K562 (cell line): ENCODE measurements at regions not wholly inside any gene's neighbourhood (a gene's known extent, or its start where the extent isn't known, plus 50 kb on each side); places are given as distances from the start of the nearest gene placed in this dataset.

Source experiments
- BHLHE40 ChIP-seq: IDR thresholded peaks from 2 replicates; pipeline ENCODE4 v1.6.1; 2011; ENCODE audit warnings: low read length, improper control_type of control experiment
- CBFA2T2 ChIP-seq: fragments of 450-650 bp; conservative IDR thresholded peaks from 2 replicates; pipeline ENCODE4 v1.6.1; 2017; ENCODE audit warnings: mild to moderate bottlenecking
- CCNT2 ChIP-seq: IDR thresholded peaks from 2 replicates; pipeline ENCODE4 v1.6.1; 2011; ENCODE audit warnings: borderline replicate concordance, low read depth, mild to moderate bottlenecking, moderate library complexity, mixed read lengths, low read length; ENCODE audit not compliant: insufficient read length; ENCODE audit errors: extremely low read depth
- EP400 ChIP-seq: fragments of 450-650 bp; IDR thresholded peaks from 2 replicates; pipeline ENCODE4 v1.6.1; 2017; ENCODE audit warnings: antibody characterized with exemption, mild to moderate bottlenecking, moderate library complexity
- GABPA ChIP-seq: fragments of 200-800 bp; sonication (Bioruptor generic); conservative IDR thresholded peaks from 2 replicates; pipeline ENCODE4 v1.6.1; 2016; ENCODE audit warnings: low read depth, missing genetic modification characterization, missing compliant biosample characterization
- HDAC8 ChIP-seq: fragments of 450-650 bp; IDR thresholded peaks from 2 replicates; pipeline ENCODE4 v1.6.1; 2016; ENCODE audit warnings: mild to moderate bottlenecking, missing genetic modification characterization, moderate library complexity, missing compliant biosample characterization
- HEY1 ChIP-seq: fragments of 250-450 bp; sonication (Bioruptor Pico); IDR thresholded peaks from 2 replicates; pipeline ENCODE4 v1.5.0; 2020; ENCODE audit warnings: mild to moderate bottlenecking, moderate library complexity, borderline replicate concordance
- HNRNPH1 ChIP-seq: fragments of 200-400 bp; formaldehyde crosslinking; optimal IDR thresholded peaks from 2 replicates; pipeline ENCODE3; 2017; ENCODE audit warnings: low read depth, mild to moderate bottlenecking, low read length, moderate library complexity
- HNRNPUL1 ChIP-seq: fragments of 200-400 bp; formaldehyde crosslinking; IDR thresholded peaks from 2 replicates; pipeline ENCODE4 v1.6.1; 2017; ENCODE audit warnings: low read length
- MAFG ChIP-seq: fragments of 450-650 bp; conservative IDR thresholded peaks from 2 replicates; pipeline ENCODE4 v1.6.1; 2016; ENCODE audit warnings: missing genetic modification characterization, missing compliant biosample characterization
- MAFK ChIP-seq: IDR thresholded peaks from 2 replicates; pipeline ENCODE4 v1.6.1; 2011; ENCODE audit warnings: low read length, improper control_type of control experiment
- MBD2 ChIP-seq: sonication (generic); IDR thresholded peaks from 2 replicates; pipeline ENCODE4 v1.6.1; 2016; ENCODE audit warnings: low read depth, borderline replicate concordance
- MTA1 ChIP-seq: fragments of 450-650 bp; IDR thresholded peaks from 2 replicates; pipeline ENCODE4 v1.6.1; 2017; ENCODE audit warnings: borderline replicate concordance
- NR2F6 ChIP-seq: fragments of 450-650 bp; formaldehyde crosslinking; IDR thresholded peaks from 2 replicates; pipeline ENCODE4 v1.4.0; 2020; ENCODE audit warnings: mild to moderate bottlenecking
- POLR2AphosphoS5 ChIP-seq: IDR thresholded peaks from 2 replicates; pipeline ENCODE4 v1.6.1; 2011; ENCODE audit warnings: mild to moderate bottlenecking, low read depth, low read length, moderate library complexity; ENCODE audit not compliant: control insufficient read depth, insufficient read depth
- RBM14 ChIP-seq: fragments of 200-400 bp; formaldehyde crosslinking; IDR thresholded peaks from 2 replicates; pipeline ENCODE4 v1.6.1; 2018; ENCODE audit warnings: low read depth, mild to moderate bottlenecking, low read length, moderate library complexity, borderline replicate concordance; ENCODE audit not compliant: insufficient read depth
- TEAD1 ChIP-seq, 2 experiments: fragments of 450-650 bp in 1 of 2; sonication (generic) in 1 of 2; formaldehyde crosslinking; IDR thresholded peaks; 2 replicates each; pipeline versions ENCODE4 v1.4.0 to v1.8.0; 2020 to 2022; ENCODE audit warnings: mild to moderate bottlenecking in 2 of 2, missing genetic modification reagents in 1 of 2
- THRAP3 ChIP-seq: fragments of 450-650 bp; IDR thresholded peaks from 2 replicates; pipeline ENCODE4 v1.6.1; 2016; ENCODE audit warnings: mild to moderate bottlenecking, inconsistent platforms, borderline replicate concordance
- ZBTB40 ChIP-seq, 2 experiments: fragments of 450-650 bp in 1 of 2; sonication (generic) in 1 of 2; formaldehyde crosslinking in 1 of 2; IDR thresholded peaks; 2 replicates each; pipeline versions ENCODE4 v1.7.1 to v1.9.0; 2016 to 2022; ENCODE audit warnings: inconsistent platforms in 1 of 2, mild to moderate bottlenecking in 1 of 2, missing genetic modification reagents in 1 of 2
- ZNF146 ChIP-seq: IDR thresholded peaks from one replicate; pipeline ENCODE4 v1.6.1; 2018; ENCODE audit warnings: missing compliant biosample characterization; ENCODE audit not compliant: unreplicated experiment
- ZNF431 ChIP-seq: sonication (generic); formaldehyde crosslinking; IDR thresholded peaks from 2 replicates; pipeline ENCODE4 v1.8.0; 2022; ENCODE audit warnings: mild to moderate bottlenecking, missing genetic modification reagents
- ZNF551 ChIP-seq: fragments of 250-450 bp; sonication (Bioruptor Pico); IDR thresholded peaks from 2 replicates; pipeline ENCODE4 v1.5.0; 2021; ENCODE audit warnings: mild to moderate bottlenecking, moderate library complexity

GRCh38 chr10:63703113-63703670 is 182.0 kb downstream of the REEP3 start (continued):
- peak; percentile 56 for TF ChIP-seq GABPA
- no peak for TF ChIP-seq ZNF146 (CRISPR knock-in tag)
- no peak for TF ChIP-seq CBFA2T2
- TF ChIP-seq HNRNPH1, result no peak
- TF ChIP-seq ZNF551 (CRISPR knock-in tag), result no peak
- TF ChIP-seq THRAP3, result no peak
- TF ChIP-seq ZNF431 (CRISPR knock-in tag), result no peak
- TF ChIP-seq HNRNPUL1, result no peak
- peak; percentile 76 for TF ChIP-seq EP400
- peak; percentile 83; the same call in 1 of the 2 replicates for TF ChIP-seq MTA1
- no peak for TF ChIP-seq HDAC8
- TF ChIP-seq NR2F6 (CRISPR knock-in tag), result no peak
- TF ChIP-seq BHLHE40, result peak; percentile 5; the same call in 1 of the 2 replicates
- TF ChIP-seq RBM14, result no peak
- TF ChIP-seq POLR2AphosphoS5, result no peak
- peak; percentile 32; the same call in 1 of the 2 replicates for TF ChIP-seq MAFK
- no peak for TF ChIP-seq MBD2
- peak; percentile 74 for TF ChIP-seq ZBTB40 (IDR thresholded peaks at IDR 0.05)
- no peak for TF ChIP-seq ZBTB40 (CRISPR knock-in tag; IDR thresholded peaks at IDR 0.05)
- TF ChIP-seq HEY1, result no peak
- TF ChIP-seq MAFG (tag), result no peak
- TF ChIP-seq TEAD1 (CRISPR knock-in tag; IDR thresholded peaks at IDR 0.05), result peak in 1 of 2 experiments; percentile 26; a peak in 1 of 4 replicates
- no peak for TF ChIP-seq CCNT2
